ENCODE measurements at regions not wholly inside any gene's neighbourhood (a gene's known extent, or its start where the extent isn't known, plus 50 kb on each side); places are given as distances from the start of the nearest gene placed in this dataset.
A peak's percentile ranks its signal among the peaks of the same experiment; 100 is the strongest.
"Not testable (repeated sequence)": the region's sequence is repeated elsewhere in the genome, so short reads cannot be mapped to it uniquely, and the experiment has no call there.

DNA sequence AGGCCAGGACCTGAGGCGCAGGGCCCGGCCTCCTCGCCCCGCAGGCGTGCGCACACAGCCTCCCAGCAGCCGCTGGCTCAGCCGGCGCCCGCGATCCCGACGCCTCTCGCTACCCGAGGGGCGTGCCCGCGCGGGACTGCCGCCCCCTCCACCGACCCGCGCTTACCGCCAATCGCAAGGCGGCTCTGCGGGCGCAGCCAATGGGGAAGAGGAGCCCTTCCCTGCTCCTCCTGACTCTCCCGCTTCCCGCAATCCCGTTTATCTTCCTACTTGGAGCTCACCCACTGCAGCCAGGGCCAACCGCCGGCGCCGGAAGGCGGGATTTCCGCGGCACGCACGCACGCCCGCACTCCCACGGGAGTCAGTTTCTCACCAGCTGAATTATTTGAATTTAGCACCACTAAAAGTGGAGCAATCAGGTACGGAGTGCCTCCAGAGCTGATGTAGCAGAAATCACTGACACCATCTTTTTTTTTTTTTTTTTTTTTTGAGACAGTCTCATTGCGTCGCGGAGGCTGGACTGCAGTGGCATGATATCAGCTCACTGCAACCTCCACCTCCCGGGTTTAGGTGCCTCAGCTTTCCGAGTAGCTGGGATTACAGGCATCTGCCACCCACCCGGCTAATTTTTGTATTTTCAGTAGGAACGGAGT, 64.9 kb upstream of the TP53TG3C start:
- peak; percentile 37 for ATAC-seq
- DNase-seq (ENCODE audit: low spot score): not testable (repeated sequence)
